Left renal pelvis (tissue), 4 donors: ENCODE measurements at regions not wholly inside any gene's neighbourhood (a gene's known extent, or its start where the extent isn't known, plus 50 kb on each side); places are given as distances from the start of the nearest gene placed in this dataset.

ENCODE experiments used
- DNase-seq, 4 donors: peaks; one replicate each; pipeline ENCODE4 v3.0.0-alpha.2; 2013; ENCODE audit warnings: low read depth in 4 of 4, low spot score in 3 of 4

DNA sequence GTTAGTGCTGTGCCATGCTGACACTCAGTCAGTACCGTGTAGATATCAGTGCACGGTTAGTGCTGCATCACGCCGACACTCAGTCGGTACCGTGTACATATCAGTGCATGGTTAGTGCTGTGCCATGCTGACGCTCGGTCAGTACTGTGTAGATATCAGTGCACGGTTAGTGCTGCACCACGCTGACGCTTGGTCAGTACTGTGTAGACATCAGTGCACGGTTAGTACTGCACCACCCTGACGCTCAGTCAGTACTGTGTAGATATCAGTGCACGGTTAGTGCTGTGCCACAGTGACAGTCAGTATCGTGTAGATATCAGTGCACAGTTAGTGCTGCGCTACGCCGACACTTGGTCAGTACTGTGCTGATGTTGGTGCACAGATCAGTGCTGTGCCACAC is 102.8 kb upstream of the ZNF469 start:
- DNase-seq = no peak

DNA sequence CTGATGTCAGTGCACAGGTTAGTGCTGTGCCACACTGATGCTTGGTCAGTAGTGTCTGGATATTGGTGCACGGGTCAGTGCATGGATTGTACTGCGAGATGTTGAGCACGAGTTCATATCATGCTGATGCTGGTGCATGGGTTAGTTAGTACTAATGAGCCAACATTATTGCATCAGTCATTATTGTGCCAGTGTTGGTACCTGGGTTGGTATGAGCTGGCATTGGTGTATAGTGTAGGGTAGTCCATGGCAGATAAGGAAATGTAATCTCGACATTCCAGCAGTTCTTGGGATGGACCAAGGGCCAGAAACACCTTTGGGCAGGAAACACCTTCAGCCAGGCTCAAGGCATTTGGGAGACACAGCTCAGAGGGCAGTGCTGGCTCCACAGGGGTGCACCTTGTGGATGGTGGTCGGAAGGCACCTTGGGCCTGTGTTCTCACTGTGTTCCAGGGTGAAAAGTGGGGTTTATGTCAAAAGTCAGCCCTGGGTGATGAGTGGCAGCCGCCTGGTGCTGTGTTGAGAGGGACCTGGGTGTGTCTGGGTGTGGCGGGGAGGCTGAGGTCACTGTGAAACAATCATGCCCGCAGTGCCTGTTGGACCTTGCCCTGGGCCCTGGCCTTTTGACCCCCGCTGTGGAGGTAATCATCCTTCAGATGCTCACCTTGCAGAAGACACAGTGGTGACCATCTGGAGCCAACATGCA is 100.7 kb upstream of the ZNF469 start:
- DNase-seq = no peak

DNA sequence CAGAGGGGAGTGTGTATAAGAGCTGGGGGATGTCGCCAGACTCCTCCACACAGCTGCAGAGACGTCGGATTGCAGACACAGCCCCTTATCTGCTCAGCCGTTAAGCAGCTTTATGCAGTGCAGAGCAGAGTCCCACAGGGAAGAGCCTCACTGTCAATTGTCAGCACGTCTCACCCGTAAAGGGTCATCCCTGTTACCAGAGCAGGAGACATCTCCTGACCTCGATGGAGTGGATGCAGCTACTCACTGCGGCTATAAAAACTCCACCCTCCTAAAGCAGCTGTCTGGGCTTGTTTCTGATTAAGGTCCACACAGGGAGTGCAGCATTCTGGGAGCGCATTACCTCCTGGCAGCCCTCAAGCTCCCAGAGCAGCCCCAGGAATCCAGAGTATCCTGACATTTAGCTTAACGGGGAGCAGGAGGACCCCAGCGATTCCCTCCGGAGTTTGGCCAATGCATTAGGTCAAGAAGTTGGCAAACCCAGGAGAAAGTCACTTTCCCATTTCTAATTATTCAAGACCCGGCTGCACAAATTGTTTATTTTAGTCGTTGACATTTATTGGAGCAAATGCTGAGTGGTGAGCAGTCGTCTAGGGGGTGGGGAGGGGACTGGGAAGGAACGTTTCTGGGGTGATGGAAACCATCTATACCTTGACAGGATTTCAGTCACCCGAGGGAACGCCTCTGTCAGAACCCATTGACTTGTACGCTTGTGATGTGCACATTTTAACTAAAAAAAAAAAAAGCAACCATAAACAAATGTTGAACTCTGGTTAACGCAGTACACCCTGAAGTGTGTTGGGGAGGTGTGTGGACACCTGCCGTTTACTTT is 100.0 kb upstream of the ZNF469 start:
- no peak for DNase-seq

DNA sequence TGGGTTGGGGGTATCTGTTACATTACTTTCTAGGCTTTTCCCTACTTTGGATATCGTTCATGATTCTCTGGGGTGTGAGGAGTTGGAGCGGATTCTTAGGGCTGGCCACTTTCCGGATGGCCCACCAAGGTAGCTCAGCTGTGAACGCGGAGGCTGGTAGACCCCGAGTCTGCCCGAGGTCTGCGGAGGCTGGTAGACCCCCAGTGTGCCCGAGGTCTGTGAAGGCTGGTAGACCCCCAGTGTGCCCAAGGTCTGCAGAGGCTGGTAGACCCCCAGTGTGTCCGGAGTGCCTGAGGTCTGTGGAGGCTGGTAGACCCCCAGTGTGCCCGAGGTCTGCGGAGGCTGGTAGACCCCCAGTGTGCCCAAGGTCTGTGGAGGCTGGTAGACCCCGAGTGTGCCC is 99.2 kb upstream of the ZNF469 start:
- DNase-seq = no peak

DNA sequence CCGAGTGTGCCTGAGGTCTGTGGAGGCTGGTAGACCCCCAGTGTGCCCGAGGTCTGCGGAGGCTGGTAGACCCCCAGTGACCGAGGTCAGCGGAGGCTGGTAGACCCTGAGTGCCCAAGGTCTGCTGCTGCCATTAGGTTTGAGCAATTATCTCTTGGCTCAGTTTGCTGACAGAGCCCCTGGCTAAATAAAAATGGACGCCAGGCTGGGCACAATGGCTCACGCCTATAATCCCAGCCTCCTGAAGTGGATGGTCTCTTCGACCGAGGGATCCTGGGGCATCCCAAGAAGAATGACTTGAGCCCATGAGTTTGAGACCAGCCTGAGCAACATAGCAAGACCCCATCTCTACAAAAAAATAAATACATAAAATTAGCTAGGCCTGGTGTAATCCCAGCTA is 98.7 kb upstream of the ZNF469 start:
- DNase-seq = no peak

DNA sequence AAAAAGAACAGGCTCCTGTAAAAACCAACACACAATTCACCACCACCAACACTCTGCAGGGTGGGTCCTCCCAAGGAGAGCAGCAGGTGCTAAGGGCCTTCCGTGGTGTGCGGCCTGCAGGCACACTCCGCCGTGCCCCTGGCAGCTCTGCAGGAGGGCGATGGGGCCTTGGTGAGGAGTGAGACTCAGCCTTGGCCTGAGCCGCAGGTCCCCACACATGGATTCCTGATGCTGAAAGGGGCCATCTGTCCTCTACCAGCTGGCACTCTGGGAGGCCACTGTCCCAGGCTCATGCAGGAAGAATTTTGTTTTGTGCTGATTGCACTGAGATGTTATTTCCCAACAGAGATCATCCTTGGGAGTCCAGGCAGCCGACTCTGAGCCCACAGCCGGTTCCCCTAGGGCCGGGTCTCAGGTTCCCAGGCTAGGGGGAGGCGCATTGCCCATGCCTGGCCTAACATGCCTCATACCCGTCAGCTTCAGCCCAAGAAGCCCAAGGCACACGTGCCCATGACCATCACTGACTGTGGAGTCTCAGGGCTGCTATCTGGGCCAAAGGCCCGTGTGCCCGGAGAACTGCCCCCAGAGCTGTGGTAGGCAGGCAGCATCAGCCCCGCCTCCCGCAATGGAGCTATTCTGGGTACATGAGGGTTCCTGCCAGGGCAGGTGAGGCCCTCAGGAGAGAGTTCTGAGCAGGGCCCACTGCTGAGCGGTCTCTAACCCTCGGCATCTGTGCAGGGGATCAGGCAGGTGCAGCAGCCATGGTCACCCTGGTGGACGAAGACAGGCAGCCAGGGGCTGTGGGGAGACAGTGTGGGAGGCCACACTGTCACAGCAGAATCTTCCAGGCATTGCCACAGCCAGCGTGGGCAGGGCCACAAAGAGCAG is 97.9 kb upstream of the ZNF469 start:
- no peak for DNase-seq

DNA sequence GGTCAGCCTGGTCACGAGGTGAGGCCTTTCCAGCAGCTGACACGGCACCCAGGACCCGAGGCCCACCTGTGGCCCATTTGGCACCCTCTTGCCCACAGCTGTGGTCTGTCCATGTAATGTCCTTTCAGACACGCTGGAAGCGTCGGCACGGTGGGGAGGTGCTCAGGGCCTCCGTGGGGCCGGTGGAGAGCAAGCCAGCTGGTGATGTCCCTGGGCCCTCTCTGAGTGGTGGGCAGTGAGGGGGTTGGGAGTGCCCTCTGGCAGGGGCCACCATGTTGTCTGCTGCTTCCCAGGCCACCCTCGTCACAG is 97.3 kb upstream of the ZNF469 start:
- DNase-seq = no peak

DNA sequence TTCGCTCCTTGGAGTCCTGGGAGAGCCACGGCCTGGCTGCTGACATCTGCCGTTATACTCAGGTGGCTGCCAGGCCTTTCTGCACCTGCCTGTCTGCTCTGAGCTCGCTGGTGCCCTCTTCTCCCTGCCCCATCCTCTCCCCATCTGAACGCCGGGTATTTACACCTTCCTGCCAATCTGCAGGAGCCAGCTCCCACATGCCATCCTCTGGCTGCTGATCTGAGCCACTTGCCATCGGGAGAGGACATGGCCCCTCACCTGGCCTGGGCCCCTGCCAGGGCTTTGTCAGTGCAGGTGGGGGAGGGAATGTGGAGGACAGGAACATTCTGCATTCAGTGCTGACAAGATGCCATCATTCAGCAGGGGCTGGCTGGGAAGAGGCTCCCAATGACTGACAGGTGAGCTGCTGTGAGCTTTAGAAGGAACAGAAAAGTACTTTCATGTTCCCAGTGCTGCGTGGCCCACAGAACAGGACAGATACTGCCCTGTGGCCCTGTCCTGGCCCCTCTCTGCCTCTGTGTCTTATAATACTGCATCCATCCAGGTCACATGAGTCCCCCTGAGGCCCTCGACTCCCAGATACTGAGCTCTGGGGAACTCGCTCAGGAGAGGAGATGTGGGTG is 96.3 kb upstream of the ZNF469 start:
- no peak for DNase-seq

DNA sequence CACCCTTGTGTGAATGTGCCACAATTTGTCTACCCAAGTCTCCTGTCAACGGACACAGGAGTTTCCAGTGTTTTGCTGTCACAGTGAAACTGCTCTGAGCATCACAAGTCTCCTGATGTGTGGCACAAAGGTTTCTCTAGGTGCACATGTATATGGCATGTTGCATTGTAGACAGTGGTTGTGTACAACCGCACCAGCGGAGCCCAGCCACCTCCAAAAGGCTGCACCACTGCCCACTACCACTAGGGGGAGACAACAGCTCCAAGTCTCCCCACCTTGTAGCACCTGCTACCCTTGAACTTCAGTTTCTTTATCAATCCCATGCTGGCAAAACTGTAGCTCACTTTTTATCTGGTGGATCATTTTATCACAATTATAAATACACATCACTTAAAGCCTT is 95.5 kb upstream of the ZNF469 start:
- DNase-seq = no peak

DNA sequence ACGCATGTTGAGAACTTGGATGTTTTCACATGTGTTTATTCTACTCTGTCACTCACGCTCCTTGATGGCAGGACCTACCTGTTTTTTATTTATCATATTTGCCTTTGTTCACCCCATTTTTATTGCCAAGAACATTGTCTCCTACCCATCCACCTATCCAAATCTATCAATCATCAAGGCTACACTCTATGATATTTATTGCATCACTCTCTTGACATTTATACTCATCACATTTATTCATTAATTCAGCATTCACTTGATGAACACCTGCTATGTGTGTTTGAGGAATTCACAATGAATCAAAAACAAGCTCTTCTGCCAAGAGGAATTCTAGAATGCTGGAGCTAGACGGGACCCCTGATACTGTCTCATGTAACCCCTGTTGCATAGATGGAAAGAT is 94.5 kb upstream of the ZNF469 start:
- DNase-seq = no peak

DNA sequence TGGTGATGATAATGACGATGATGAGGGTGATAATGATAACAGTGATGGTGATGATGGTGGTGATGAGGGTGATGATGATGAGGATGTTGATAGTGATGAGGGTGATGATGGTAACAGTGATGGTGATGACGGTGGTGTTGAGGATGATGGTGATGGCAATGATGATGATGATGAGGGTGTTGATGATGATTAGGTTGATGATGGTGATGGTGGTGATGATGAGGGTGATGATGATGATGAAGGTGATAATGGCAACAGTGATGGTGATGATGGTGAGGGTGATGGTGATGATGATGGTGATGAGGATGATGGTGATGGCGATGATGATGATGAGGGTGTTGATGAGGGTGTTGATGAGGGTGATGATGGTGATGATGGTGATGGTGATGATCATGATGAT is 93.8 kb upstream of the ZNF469 start:
- DNase-seq = no peak

DNA sequence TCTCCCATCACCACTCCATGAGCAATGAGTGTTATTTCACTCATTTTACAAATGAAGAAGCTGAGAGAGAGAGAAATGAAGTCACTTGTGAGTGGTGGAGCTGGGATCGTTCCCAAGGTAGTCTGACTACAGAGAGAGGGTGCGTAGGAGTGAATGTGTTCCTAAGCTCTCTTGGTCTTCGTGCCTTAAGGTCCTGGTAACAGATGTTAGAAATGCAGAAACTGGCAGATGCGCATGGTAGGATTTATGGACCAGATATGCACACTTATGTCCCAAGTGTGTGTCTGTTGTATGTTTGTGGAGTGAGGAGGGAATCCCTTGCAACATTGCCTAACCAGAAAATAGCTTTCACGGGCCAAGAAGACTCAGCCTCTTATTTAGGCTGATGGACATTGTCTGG is 93.2 kb upstream of the ZNF469 start:
- no peak for DNase-seq

DNA sequence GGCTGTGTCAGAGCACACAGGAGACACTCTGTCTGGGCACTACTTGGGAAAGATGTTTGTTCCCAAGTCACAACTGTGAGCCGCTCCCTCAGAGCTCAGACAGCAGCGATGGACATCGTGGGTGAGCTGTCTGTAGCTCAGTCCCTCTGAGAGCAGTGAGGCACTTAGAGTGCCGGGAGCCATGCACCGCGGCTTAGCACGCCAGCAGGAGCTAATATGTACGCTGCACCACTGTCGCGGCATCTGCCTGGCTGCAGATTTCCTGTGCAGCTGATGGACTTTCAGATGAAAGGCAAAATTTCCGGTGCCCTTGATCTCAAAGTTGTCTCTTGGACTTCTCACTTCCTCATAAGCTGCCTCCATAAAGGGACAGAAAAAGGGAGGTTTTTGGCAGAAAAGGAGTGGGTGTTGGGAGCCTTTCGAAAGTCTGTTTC is 92.8 kb upstream of the ZNF469 start:
- DNase-seq = no peak

DNA sequence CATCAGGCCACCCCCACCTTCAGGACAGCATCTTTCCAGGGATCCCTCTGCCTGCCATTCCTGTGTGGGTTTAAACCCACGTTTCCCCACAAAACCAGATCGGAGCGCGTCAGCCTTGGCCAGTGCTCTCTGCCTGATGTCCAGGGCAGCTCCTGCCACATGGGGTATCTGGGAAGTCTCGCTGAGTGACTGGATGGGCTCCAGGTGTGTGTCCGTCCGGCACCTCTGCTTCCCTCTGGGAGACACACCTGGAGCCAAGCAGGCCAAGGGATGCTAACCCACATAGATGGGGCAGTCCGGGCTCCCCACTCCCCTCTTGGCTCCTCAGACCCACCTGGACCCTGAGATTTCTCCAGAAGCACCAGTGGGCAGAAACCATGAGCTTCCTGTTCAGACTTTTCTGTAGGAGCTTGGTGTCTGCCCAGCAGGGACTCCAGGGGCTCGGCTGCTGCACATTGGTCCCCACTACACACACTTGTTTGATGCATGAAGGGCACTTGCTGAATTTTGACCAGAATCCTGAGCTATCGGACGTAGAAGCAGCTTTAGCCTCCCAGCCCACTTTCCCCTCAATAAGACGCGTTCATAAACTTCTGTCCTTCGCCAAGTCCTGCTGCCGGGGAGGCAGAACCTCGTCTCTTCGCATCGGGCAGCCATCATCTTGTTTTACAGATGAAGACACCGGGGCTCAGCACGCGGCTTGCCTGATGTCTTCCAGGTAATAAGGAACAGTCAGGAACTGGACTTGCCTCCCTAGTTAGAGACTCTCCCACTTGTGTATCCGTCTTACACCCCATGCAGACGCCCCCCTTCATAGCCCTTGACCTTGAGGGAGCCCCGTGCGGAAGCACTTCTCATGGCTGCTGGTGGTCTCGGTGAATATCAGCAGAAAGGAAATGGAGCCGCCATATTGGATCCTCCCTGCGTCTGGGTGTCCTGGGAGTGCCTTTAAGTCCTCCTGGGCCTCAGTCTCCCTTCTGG is 91.6 kb upstream of the ZNF469 start:
- no peak for DNase-seq

DNA sequence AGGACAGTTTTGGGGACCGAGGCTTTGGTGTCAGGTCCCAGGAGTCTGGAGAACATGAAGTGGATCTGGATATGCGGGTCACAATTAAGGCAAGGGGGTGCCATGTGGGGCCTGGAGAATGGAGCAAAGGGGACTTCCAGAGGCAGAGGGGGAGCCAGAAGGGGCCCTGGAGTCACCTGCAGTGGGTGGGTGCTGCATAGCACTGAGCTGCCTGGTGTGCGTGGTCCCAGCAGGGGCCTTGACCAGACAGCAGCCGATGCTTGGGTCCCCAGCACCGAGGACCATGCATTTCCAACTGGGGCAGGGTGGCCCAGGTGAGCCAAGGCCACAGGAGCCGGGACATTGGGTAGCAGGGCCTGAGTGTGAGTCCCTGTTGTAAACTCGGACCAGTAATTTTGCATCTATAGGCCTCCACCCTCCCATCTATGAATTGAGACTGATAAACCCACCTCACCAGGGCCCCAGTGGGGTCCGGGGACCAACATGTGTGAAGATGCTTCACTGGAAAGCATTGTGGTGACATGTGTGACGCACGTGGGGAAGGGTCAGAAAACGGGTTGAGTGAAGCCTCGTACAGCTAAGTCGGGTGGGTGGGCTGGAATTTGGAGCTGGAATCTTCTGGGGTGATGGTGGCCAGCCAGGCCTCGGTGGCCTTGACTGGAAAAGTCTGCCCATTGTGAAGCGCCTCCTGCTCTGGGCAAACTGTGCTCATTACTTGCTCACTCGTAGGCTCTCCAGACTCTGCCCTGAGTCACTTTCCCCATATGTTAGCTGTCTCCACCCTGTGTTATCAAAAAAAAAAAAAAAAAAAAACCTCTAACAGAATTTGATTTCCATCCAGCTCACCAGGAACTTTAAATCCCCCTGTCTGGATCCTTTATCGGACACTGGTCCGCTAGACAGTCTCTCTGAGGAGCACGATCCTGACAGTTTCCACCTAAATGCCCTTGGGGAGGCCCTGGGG is 90.5 kb upstream of the ZNF469 start:
- no peak for DNase-seq

DNA sequence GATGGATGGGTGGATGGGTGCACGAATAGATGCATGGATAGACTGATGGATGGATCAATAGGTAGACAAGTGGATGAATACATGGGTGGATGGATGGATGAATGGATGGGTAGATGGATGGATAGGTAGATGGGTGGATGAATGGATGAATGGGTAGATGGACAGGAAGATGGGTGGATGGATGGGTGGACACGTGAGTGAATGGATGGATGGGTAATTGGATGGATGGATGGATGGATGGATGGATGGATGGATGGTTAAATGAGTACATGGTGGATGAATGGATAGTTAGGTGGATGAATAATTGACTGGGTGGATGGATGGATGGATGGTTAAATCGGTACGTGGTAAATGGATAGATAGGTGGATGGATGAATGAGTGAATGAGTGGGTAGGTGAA is 89.7 kb upstream of the ZNF469 start:
- DNase-seq = no peak

DNA sequence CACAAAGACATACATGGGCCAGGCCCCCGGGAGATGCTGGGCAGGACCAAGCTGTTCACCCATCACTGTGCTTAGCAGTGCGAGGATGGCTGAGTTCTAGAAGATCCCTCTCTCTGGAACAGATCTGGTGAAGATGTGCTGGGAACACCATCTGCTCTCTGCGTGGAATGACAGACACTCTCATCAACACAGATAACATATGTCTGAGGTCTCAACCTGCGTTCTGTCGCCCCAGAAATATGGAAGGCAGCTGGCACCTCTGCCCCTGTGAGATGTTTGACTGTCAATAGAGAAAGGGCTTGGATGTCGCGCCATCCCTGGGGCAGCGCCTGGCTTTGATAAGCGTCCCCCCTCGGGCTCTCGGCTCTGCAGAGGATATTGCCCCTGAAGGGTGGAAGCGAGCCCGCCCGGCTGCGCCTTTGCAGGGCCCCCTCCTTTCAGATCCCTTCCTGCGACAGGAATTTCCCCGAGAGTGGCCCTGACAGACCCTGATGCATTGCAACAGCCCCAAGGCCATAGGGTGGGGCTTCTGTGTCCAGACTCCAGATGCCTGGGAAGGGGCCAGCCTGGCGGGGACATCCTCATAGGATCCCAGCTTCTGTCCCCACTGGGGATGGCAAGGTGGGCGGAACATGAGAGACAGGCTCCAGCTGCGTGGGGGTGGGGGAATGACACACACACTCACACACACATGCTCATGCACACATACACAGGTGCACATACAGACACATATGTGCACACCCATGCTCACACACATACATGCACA is 86.9 kb upstream of the ZNF469 start:
- DNase-seq = no peak
